Smooth muscle cell (in vitro differentiated cells): ENCODE measurements at regions not wholly inside any gene's neighbourhood (a gene's known extent, or its start where the extent isn't known, plus 50 kb on each side); places are given as distances from the start of the nearest gene placed in this dataset.

Source experiments
- DNase-seq: peaks from one replicate; lab custom pipeline; 2025; ENCODE audit not compliant: unreplicated experiment; lab: John Stamatoyannopoulos, UW
- H2AFZ ChIP-seq: fragments of 200-600 bp; sonication (generic); 2 replicates; pipeline ENCODE4 v1.6.0; 2016; ENCODE audit warnings: antibody characterized with exemption, low read depth, mild to moderate bottlenecking
- H3F3A ChIP-seq: fragments of 200-600 bp; sonication (generic); 2 replicates; pipeline ENCODE4 v1.6.0; 2017; ENCODE audit warnings: antibody characterized with exemption, low read depth
- H3K27ac ChIP-seq: fragments of 200-600 bp; sonication (generic); 2 replicates; pipeline ENCODE4 v1.5.1; 2016; ENCODE audit warnings: low read depth, mild to moderate bottlenecking
- H3K27me3 ChIP-seq: fragments of 200-600 bp; sonication (generic); 2 replicates; pipeline ENCODE4 v1.6.1; 2016; ENCODE audit warnings: low read depth, mild to moderate bottlenecking
- H3K36me3 ChIP-seq: fragments of 200-600 bp; sonication (generic); 2 replicates; pipeline ENCODE4 v1.5.1; 2016; ENCODE audit warnings: low read depth
- H3K4me1 ChIP-seq: fragments of 200-600 bp; sonication (generic); 2 replicates; pipeline ENCODE4 v1.5.1; 2016; ENCODE audit warnings: low read depth
- H3K4me2 ChIP-seq: fragments of 200-600 bp; sonication (generic); 2 replicates; pipeline ENCODE4 v1.6.0; 2016; ENCODE audit warnings: mild to moderate bottlenecking
- H3K4me3 ChIP-seq: fragments of 200-600 bp; sonication (generic); 2 replicates; pipeline ENCODE4 v1.5.1; 2016; ENCODE audit warnings: mild to moderate bottlenecking
- H3K79me2 ChIP-seq: fragments of 200-600 bp; sonication (generic); 2 replicates; pipeline ENCODE4 v1.6.0; 2016; ENCODE audit warnings: low read depth, mild to moderate bottlenecking
- H3K9ac ChIP-seq: fragments of 200-600 bp; sonication (generic); 2 replicates; pipeline ENCODE4 v1.6.0; 2016; ENCODE audit warnings: low read depth
- H3K9me3 ChIP-seq: fragments of 200-600 bp; sonication (generic); replicated peaks from 2 replicates; pipeline ENCODE4 v1.5.1; 2016; ENCODE audit warnings: low read depth
- H4K20me1 ChIP-seq: fragments of 200-600 bp; sonication (generic); 2 replicates; pipeline ENCODE4 v1.6.0; 2016; ENCODE audit warnings: low read depth
- WGBS: methylation state at CpG from one replicate; pipeline ENCODE4 v1.1.7; 2016; ENCODE audit warnings: low lambda C conversion rate; 5-methylcytosine and 5-hydroxymethylcytosine counted together
- TF ChIP-seq, protein P1 (sequence below): fragments of 200-600 bp; sonication (generic); IDR thresholded peaks from 2 replicates; pipeline ENCODE4 v1.5.1; 2017; ENCODE audit warnings: borderline replicate concordance, mild to moderate bottlenecking, antibody characterized with exemption; ENCODE audit not compliant: insufficient read depth, poor library complexity, severe bottlenecking

GRCh38 chr16:7132465-7132864 is 200.2 kb upstream of the RBFOX1 start:
- no peak overlapping the region for H3K27ac ChIP-seq
- no peaks in the 10 kb centered on the region for H4K20me1 ChIP-seq
- H3F3A ChIP-seq = no peaks in the 10 kb centered on the region
- H3K4me2 ChIP-seq = no peak overlapping the region
- H3K9ac ChIP-seq = no peak overlapping the region
- no peaks in the 10 kb centered on the region for H3K79me2 ChIP-seq
- no peaks in the 10 kb centered on the region for H3K36me3 ChIP-seq
- H3K27me3 ChIP-seq = peaks cover 5% of the 10 kb centered on the region
- H3K4me3 ChIP-seq = no peak overlapping the region
- TF ChIP-seq, protein P1, sequence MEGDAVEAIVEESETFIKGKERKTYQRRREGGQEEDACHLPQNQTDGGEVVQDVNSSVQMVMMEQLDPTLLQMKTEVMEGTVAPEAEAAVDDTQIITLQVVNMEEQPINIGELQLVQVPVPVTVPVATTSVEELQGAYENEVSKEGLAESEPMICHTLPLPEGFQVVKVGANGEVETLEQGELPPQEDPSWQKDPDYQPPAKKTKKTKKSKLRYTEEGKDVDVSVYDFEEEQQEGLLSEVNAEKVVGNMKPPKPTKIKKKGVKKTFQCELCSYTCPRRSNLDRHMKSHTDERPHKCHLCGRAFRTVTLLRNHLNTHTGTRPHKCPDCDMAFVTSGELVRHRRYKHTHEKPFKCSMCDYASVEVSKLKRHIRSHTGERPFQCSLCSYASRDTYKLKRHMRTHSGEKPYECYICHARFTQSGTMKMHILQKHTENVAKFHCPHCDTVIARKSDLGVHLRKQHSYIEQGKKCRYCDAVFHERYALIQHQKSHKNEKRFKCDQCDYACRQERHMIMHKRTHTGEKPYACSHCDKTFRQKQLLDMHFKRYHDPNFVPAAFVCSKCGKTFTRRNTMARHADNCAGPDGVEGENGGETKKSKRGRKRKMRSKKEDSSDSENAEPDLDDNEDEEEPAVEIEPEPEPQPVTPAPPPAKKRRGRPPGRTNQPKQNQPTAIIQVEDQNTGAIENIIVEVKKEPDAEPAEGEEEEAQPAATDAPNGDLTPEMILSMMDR = no peak
- WGBS = 97% methylated on average over 2 of the region's 2 CpGs
- no peak for DNase-seq
- H3K4me1 ChIP-seq = no peaks in the 10 kb centered on the region
- H2AFZ ChIP-seq = no peak overlapping the region
- H3K9me3 ChIP-seq = no peaks in the 10 kb centered on the region

DNA sequence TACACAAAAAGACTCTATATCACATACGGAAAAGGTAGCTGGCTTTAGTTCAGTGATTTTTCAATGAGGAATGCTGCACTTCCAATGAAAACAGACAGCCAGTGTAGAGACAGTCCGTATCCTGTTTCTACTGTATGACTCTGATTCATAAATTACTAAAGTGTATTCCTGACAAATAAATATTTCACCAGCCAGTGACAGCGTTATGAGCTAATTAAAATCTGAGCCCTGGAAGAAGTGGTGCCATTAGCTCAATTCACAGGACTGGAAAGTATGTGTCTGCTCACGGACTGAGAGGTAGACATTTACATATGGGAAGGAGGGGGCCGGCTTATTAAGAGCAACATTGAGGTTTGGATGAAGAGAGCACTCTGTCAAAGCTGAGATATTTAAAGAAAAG is 207.9 kb upstream of the RBFOX1 start:
- Histone ChIP-seq H3F3A (no peaks in the 10 kb centered on the region), H3K27me3 (peaks cover 25% of the 10 kb centered on the region), H4K20me1 (no peaks in the 10 kb centered on the region), H3K4me3 (no peak overlapping the region), H3K4me1 (no peaks in the 10 kb centered on the region), H2AFZ (no peak overlapping the region), H3K9me3 (no peaks in the 10 kb centered on the region), H3K36me3 (no peaks in the 10 kb centered on the region), H3K4me2 (no peak overlapping the region), H3K9ac (no peak overlapping the region), H3K79me2 (no peaks in the 10 kb centered on the region), H3K27ac (no peak overlapping the region)
- no peak for DNase-seq
- TF ChIP-seq, protein P1 = no peak
- 65% methylated on average over 5 of the region's 5 CpGs for WGBS

DNA sequence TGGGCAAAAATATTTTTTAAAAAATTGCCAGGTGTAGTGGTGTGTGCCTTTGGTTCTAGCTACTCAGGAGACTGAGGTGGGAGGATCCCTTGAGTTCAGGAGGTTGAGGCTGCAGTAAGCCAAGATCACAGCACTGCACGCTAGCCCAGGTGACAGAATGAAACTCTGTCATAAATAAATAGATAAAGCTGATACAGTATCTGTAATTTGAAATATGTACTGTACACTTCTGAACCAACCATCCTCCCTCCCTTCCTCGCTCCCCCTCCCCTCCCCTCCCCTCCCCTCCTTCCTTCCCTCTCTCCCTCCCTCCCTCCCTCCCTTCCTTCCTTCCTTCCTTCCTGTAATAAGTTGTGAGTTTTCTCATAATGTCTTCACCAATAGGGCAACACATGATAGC is 208.4 kb upstream of the RBFOX1 start:
- peaks cover 25% of the 10 kb centered on the region for H3K27me3 ChIP-seq
- no peaks in the 10 kb centered on the region for H3K36me3 ChIP-seq
- no peaks in the 10 kb centered on the region for H4K20me1 ChIP-seq
- TF ChIP-seq, protein P1 = no peak
- no peaks in the 10 kb centered on the region for H3K79me2 ChIP-seq
- WGBS = 82% methylated on average over 2 of the region's 2 CpGs
- no peaks in the 10 kb centered on the region for H3K4me1 ChIP-seq
- H3F3A ChIP-seq = no peaks in the 10 kb centered on the region
- no peak overlapping the region for H3K9ac ChIP-seq
- H2AFZ ChIP-seq = no peak overlapping the region
- H3K4me3 ChIP-seq = no peak overlapping the region
- H3K4me2 ChIP-seq = no peak overlapping the region
- no peak overlapping the region for H3K27ac ChIP-seq
- DNase-seq = no peak
- H3K9me3 ChIP-seq = no peaks in the 10 kb centered on the region

GRCh38 chr16:7116734-7117133 is 215.9 kb upstream of the RBFOX1 start:
- Histone ChIP-seq H3K27me3 (peaks cover 8% of the 10 kb centered on the region), H3F3A (no peaks in the 10 kb centered on the region), H2AFZ (no peak overlapping the region), H3K4me2 (no peak overlapping the region), H3K4me3 (no peak overlapping the region), H3K36me3 (no peaks in the 10 kb centered on the region), H4K20me1 (no peaks in the 10 kb centered on the region), H3K9ac (no peak overlapping the region), H3K4me1 (peaks cover 3% of the 10 kb centered on the region), H3K79me2 (no peaks in the 10 kb centered on the region), H3K27ac (no peak overlapping the region), H3K9me3 (no peaks in the 10 kb centered on the region)
- no peak for DNase-seq
- 84% methylated on average over 3 of the region's 3 CpGs for WGBS
- TF ChIP-seq, protein P1 = no peak
